ENCODE measurements at regions not wholly inside any gene's neighbourhood (a gene's known extent, or its start where the extent isn't known, plus 50 kb on each side); places are given as distances from the start of the nearest gene placed in this dataset.

DNA sequence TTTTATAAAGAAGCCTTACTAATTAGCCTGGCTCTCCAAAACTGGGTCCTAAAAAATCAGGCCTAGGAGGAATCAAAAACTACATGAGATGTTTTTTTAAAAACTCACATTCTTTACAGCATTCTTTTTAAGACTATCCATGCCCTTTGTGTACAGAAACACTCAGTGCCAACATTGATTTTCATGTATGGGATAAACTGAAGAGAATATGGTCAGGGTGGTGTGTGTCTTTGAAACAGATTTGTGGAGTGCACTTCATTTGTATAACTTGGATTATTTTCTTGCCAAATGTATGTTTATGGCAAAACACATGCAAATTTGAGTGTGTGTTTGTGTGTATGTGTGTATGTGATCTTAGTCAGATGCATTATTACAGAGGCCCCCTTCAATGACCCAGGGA lies 283.6 kb upstream of the ATP5MC3 start:
- no peak for DNase-seq (ENCODE audit: low read depth in 2 of 2)

GRCh38 chr2:175464311-175464670 lies 282.8 kb upstream of the ATP5MC3 start:
- DNase-seq (ENCODE audit: low read depth in 2 of 2) = no peak

DNA sequence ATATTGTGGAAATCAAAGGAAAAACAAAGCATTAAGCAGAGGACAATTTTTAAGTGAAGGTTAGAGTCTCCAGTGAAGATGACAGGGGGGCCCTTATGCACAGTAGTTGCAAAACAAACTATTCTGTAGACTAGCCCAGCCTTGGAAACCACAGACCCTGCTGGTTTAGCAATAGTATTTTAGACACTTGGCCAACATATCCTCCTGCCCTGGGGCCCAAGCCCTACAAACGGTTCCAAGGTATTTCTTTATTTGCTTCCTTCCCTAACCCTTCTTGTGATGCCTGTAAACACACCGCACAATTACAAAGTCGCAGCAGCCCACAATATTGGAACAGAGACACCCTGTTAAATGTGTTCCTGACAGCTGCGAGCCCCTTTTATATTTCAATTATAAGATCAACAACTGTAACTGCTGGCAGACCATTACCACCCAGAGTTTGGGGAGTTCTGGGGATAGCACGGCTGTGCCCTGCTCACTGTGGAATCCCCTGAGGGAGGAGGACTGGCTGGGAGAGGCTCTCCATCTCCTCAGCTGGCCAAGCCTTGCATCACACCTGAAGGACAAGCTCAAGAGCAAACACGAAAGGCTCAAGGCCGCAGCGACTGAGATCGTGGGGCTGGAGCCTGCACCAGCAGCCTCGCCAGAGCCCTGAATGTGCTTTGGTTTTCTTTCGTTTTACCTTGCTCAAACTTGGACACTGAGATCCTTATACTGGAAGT lies 282.2 kb upstream of the ATP5MC3 start:
- no peak for DNase-seq (ENCODE audit: low read depth in 2 of 2)

DNA sequence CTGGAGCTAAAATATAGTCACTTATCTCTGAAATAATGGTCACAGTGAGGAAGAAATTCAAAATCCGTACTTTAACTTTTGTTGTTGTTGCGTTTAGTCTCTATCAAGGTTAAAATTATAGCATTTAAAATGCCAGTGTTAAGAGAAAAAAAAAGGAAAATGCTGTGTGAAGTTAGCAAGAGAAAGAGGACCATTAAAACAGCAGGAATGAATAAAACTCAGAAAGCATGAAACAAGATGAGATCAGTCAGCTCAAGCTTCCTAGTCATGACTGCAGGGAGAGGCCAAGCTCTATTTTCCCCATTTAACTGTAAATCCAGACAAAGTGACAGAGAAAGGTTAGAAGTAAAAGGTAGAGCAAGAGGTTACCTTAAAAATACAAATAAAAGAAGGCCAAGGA lies 281.7 kb upstream of the ATP5MC3 start:
- no peak for DNase-seq (ENCODE audit: low read depth in 2 of 2)

GRCh38 chr2:175462246-175462645 lies 280.7 kb upstream of the ATP5MC3 start:
- no peak for DNase-seq (ENCODE audit: low read depth in 2 of 2)

DNA sequence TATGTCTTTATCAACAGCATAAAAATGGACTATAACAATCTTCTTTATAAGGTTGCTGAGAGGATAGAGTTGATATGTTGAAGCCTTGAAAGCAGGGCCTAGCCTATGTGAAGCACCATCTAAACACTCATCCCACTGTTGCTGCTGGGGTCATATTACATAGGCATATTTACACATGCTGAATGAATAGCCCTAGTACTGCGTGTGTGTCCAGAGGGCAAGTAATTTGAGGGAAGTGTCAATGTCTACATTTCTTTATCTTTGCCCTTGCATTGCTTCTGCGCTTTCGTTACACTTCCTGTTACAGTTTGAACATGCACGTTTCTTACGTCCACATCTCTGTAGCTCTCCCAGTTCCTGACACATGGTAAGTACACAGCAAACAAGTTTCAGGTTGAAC lies 280.3 kb upstream of the ATP5MC3 start:
- DNase-seq (ENCODE audit: low read depth in 2 of 2) = no peak

- DNase-seq (ENCODE audit: low read depth in 2 of 2) = no peak
Measured at GRCh38 chr2:175457895-175458448, 276.5 kb upstream of the ATP5MC3 start.

- no peak for DNase-seq (ENCODE audit: low read depth in 2 of 2)
Measured at GRCh38 chr2:175454953-175455389, 273.5 kb upstream of the ATP5MC3 start.

GRCh38 chr2:175450029-175450760 lies 268.7 kb upstream of the ATP5MC3 start:
- no peak for DNase-seq (ENCODE audit: low read depth in 2 of 2)

DNA sequence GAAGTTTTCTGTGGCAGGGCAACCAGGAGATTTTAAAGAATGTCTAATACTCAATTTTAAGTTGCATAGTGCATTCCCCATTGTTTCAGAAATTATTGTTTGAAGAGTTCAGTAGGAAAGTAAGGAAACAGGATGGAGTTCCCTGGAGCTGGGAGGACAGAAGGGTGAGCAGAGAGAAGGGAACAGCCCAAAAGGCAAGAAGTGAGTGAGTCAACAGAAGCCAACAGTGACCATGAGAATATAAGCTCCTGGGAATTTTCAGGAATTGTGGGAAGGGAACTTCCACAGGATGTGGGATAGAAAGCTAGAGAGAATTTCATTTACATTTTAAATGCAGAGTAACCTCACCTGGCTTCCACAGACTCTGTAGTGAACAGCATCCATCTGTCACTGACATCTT lies 268.1 kb upstream of the ATP5MC3 start:
- no peak for DNase-seq (ENCODE audit: low read depth in 2 of 2)

DNA sequence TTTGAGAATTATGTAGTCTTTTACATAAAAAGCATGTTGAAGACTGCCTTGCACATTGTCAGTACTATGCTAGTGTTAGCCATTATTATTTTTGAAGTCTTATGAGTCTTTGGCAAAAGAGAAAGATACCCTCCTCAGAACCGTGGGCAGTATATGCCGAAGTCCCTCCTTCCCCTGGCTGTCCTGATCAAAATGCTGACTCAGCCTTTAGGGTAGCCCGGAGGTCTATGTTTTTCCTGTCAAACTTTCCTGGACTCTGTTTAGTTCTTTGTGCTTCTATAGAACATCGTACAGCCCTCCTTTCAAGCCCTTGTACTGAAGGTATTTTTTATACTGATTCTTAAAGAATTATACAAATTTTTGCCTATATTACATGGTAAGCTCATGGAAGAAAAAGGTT lies 264.7 kb upstream of the ATP5MC3 start:
- no peak for DNase-seq (ENCODE audit: low read depth in 2 of 2)

DNA sequence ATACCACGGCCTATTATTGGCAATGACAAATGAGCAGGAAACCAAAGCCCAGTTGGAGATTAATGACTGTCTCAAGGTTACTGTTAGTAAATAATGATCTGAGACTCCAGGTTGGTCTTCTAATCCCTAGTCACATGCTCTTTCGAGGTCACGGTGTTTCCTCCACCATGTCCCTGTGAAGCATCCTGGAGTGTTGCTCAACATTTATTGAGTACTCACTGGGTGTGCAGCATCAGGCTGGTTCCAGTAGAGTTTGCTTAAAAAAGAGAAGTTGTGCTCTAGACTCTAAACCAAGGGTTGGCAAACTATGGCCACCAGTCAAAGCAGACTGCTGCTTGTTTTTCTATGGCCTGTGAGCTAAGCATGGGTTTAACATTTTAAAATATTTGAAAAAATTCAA lies 263.8 kb upstream of the ATP5MC3 start:
- DNase-seq (ENCODE audit: low read depth in 2 of 2) = no peak

GRCh38 chr2:175442441-175442840 lies 260.9 kb upstream of the ATP5MC3 start:
- DNase-seq (ENCODE audit: low read depth in 2 of 2) = no peak

GRCh38 chr2:175441181-175441761 lies 259.8 kb upstream of the ATP5MC3 start:
- no peak for DNase-seq (ENCODE audit: low read depth in 2 of 2)

DNA sequence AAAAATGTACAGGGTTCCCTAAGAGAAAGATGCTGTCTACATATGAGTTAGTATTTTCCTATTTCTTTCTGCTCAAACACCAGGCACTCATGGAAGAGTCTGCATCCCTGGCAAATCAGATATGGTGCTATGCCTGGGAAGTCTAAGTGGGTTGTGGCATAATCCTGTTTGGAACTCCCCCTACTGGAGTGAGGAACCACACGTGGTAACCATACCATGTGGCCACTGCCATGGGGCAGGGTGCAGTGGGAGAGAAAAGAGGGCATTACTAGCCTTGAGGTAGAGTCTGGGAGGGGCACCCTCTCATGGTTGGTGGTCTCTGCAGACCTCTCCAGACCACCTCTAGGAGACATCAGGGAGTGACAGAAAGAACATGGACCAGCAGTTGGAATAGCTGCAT lies 257.9 kb upstream of the ATP5MC3 start:
- DNase-seq (ENCODE audit: low read depth in 2 of 2) = no peak

- no peak for DNase-seq (ENCODE audit: low read depth in 2 of 2)
Measured at GRCh38 chr2:175437167-175437566, 255.7 kb upstream of the ATP5MC3 start.

DNA sequence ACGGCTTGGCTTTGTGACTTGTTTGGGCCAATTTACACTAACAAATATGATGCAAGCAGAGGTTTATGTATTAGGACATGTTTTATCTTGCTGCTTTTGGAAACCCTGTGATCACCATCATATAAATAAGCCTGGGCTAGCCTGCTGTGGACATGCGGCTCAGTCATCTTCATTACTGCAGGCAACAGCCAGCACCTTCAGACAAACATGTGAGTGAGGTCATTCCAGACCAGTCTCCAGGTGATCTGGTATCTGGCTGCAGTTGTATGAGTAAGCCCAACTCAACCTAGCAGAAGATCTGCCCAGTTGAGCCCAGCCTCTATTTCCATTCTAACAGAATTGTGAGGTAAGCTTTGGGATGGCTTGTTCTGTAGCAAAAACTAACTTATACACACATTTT lies 254.6 kb upstream of the ATP5MC3 start:
- no peak for DNase-seq (ENCODE audit: low read depth in 2 of 2)

DNA sequence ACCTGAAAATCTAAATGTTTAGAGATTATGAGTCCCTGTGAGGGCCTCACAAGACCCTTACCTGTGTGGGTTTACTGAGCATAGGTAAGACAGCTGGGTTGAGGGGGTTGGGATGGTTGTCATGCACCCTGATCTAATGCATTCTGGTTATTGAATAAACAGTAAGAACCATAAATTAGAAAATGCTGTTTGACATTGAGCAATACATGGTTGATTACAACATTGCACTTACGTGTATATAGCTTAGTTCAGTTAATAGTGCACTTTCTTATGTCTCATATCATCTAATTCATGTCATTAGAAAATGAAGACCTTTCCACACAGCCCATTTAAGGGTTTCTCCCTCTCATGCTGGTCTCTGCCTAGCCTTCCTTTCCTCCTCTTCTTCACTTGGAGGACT lies 253.5 kb upstream of the ATP5MC3 start:
- DNase-seq (ENCODE audit: low read depth in 2 of 2) = no peak

DNA sequence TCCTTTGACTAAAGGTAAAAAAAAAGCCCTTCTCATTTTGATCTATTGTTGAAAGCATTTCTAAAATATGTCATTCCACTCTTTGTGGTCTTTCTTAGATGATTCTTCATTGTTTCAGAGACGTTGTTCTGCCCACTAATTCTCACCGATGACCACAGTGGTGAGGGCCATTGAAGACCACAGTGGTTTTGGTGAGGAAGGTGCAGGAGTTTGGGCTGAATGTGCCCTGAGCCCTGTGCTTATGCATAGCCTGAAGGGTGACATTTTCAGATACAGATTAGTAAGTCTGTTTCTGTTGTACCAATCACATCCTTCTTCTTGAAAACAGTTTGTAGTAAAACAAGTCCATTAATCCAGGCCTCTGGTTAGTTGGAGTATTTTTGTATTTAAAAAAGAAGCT lies 251.3 kb upstream of the ATP5MC3 start:
- no peak for DNase-seq (ENCODE audit: low read depth in 2 of 2)

GRCh38 chr2:175432021-175432420 lies 250.5 kb upstream of the ATP5MC3 start:
- DNase-seq (ENCODE audit: low read depth in 2 of 2) = no peak

DNA sequence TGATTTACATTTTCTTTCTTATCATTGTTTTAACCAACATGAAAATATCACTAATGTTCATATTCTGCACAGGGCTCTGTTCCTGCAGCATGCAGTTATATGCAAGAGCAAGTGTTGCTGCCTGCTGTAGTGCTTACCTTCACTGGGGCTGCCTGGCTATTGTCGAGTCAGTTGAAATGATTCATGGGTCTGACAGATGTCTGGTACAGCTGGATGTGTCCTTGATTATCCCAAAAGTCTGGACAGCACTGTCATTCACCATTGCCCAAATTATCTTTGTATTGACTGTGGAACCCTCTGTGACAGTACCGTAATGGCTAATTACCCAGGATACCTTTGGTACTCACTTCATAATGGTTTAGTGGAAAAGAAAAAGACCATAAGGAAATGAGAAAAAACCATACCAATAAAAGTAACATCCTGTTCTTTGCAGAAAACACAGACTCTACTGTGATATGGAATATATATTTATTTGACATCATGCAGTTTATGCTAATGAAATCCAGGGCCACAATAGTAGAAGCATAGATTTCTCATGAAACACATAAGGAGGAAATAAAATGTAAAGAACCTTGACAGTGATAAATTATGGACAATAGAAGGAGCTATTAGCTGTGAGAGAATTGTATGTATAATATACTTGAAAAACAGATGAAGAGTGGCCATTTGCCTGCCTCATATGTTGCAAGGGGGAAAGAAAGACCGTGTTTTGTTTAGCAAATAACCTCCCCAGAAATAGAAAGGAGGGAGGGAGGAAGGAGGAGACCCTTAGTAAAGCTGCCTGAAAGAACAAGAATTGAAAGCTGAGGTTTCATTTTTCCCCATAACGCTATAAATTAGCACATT lies 249.8 kb upstream of the ATP5MC3 start:
- DNase-seq (ENCODE audit: low read depth in 2 of 2) = no peak

DNA sequence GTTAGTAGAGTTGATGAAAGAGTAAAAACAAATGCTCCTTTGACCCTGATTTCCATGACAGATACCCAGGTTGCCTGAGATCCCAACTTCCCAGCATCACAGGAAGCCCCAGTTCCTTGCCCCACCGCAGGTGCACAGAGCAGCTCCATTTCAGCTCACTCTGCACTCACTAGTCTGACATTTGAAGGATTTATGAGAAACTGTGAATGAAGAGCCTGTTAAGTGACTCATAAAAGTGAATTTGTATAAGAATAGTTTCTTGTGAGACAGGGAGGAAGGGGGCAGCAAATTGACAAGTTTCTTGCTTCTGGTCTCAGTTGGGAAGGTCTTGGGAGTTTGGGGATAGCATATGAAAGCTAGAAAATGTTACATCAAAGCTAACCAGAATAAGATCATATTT lies 248.7 kb upstream of the ATP5MC3 start:
- no peak for DNase-seq (ENCODE audit: low read depth in 2 of 2)

Measured in stimulated activated CD4-positive, alpha-beta T cell treated with anti-CD3 and anti-CD28 coated beads, Interleukin-12 subunit alpha, Interleukin-12 subunit beta, amount 100 ng/mL, for 24 hours (primary cell).